ENCODE measurements at regions not wholly inside any gene's neighbourhood (a gene's known extent, or its start where the extent isn't known, plus 50 kb on each side); places are given as distances from the start of the nearest gene placed in this dataset.

- no peak overlapping the region for H3K4me3 Mint-ChIP-seq
Measured at GRCh38 chrX:134174859-134175258, 62.1 kb upstream of the CCDC160 start.

GRCh38 chrX:134177527-134177926 lies 59.5 kb upstream of the CCDC160 start:
- H3K36me3 ChIP-seq (replicated peaks in 1 of 2; ENCODE audit: control extremely low read depth in 1 of 2, control insufficient read depth in 1 of 2, extremely low read depth in 1 of 2, insufficient read depth in 2 of 2, low read length in 1 of 2): no peaks in the 10 kb centered on the region
- Mint-ChIP-seq H3K4me1 (peaks cover 10% of the 10 kb centered on the region), H3K27me3 (peaks cover 9% of the 10 kb centered on the region), H3K9me3 (ENCODE audit: insufficient read depth) (no peaks in the 10 kb centered on the region), H3K4me3 (no peak overlapping the region), H3K27ac (no peak overlapping the region)
- no peak overlapping the region for H3K4me3 ChIP-seq (ENCODE audit: control extremely low read depth in 1 of 5, extremely low read depth in 1 of 5, insufficient read depth in 1 of 5, low read depth in 2 of 5, low read length in 4 of 5)
- H3K9ac ChIP-seq (ENCODE audit: low read length): no peak overlapping the region
- no peaks in the 10 kb centered on the region for H3K9me3 ChIP-seq (ENCODE audit: control extremely low read depth in 1 of 3, control insufficient read depth in 2 of 3, insufficient read depth in 1 of 3, low read length in 2 of 3)
- ATAC-seq (ENCODE audit: low read depth) (no peak), DNase-seq (no peak)
- intact Hi-C loops (cut with micrococcal nuclease): no loop called here
- H3K4me2 ChIP-seq (replicated peaks; ENCODE audit: low read depth, low read length, poor library complexity, severe bottlenecking): no peak overlapping the region
- H3K27ac ChIP-seq (ENCODE audit: low read length in 2 of 2): no peak overlapping the region
- TF ChIP-seq CTCF (IDR thresholded peaks at IDR 0.05) (no peak), EZH2 (IDR thresholded peaks at IDR 0.05; ENCODE audit: borderline replicate concordance, insufficient read depth, low read depth, low read length, poor library complexity, severe bottlenecking) (no peak)
- H3K4me1 ChIP-seq (ENCODE audit: control insufficient read depth in 2 of 2, insufficient read depth in 2 of 2, low read length in 2 of 2): peaks cover 0 to 4% of the 10 kb centered on the region in 2 donors
- no peaks in the 10 kb centered on the region for H4K20me1 ChIP-seq (ENCODE audit: control insufficient read depth, insufficient read depth, low read length, poor library complexity, severe bottlenecking)
- no peaks in the 10 kb centered on the region for H3K79me2 ChIP-seq (ENCODE audit: control insufficient read depth, insufficient read depth, low read length)
- WGBS (ENCODE audit: insufficient coverage): no CpG with 5 or more reads among the region's 1 CpG
- ChIA-PET CTCF (interaction anchor here (1.5 kb wide), 1 partner anchor 9 kb away, joined by 3 read pairs; no protein-coding TSS in a partner anchor), POLR2A (no interaction called here)
- peaks cover 0 to 4% (median 0%) of the 10 kb centered on the region in 4 experiments for H3K27me3 ChIP-seq (replicated peaks in 1 of 4; ENCODE audit: control extremely low read depth in 1 of 4, control insufficient read depth in 3 of 4, insufficient read depth in 4 of 4, low read length in 3 of 4)
- H2AFZ ChIP-seq (ENCODE audit: insufficient read depth, low read depth, low read length, poor library complexity, severe bottlenecking): no peak overlapping the region

More at GRCh38 chrX:134174859-134175258, 62.1 kb upstream of the CCDC160 start:
- intact Hi-C loops (cut with micrococcal nuclease): loop anchor here (5.0 kb wide), 1 partner anchor 287 kb away; the partner anchor contains the start of gene HPRT1
- POLR2A ChIA-PET: no interaction called here
- Mint-ChIP-seq H3K4me1 (peaks cover 11% of the 10 kb centered on the region), H3K27ac (no peak overlapping the region), H3K27me3 (peaks cover 3% of the 10 kb centered on the region), H3K9me3 (ENCODE audit: insufficient read depth) (no peaks in the 10 kb centered on the region)
- DNase-seq (no peak), ATAC-seq (ENCODE audit: low read depth) (no peak)
- Histone ChIP-seq H3K27me3 (replicated peaks in 1 of 4; ENCODE audit: control extremely low read depth in 1 of 4, control insufficient read depth in 3 of 4, insufficient read depth in 4 of 4, low read length in 3 of 4) (peaks cover 0 to 4% (median 0%) of the 10 kb centered on the region in 4 experiments), H3K4me1 (ENCODE audit: control insufficient read depth in 2 of 2, insufficient read depth in 2 of 2, low read length in 2 of 2) (peaks cover 0 to 4% of the 10 kb centered on the region in 2 donors), H3K36me3 (replicated peaks in 1 of 2; ENCODE audit: control extremely low read depth in 1 of 2, control insufficient read depth in 1 of 2, extremely low read depth in 1 of 2, insufficient read depth in 2 of 2, low read length in 1 of 2) (no peaks in the 10 kb centered on the region), H3K9me3 (ENCODE audit: control extremely low read depth in 1 of 3, control insufficient read depth in 2 of 3, insufficient read depth in 1 of 3, low read length in 2 of 3) (no peaks in the 10 kb centered on the region), H3K4me3 (ENCODE audit: control extremely low read depth in 1 of 5, extremely low read depth in 1 of 5, insufficient read depth in 1 of 5, low read depth in 2 of 5, low read length in 4 of 5) (no peak overlapping the region), H3K9ac (ENCODE audit: low read length) (no peak overlapping the region), H4K20me1 (ENCODE audit: control insufficient read depth, insufficient read depth, low read length, poor library complexity, severe bottlenecking) (no peaks in the 10 kb centered on the region), H3K27ac (ENCODE audit: low read length in 2 of 2) (no peak overlapping the region), H2AFZ (ENCODE audit: insufficient read depth, low read depth, low read length, poor library complexity, severe bottlenecking) (no peak overlapping the region), H3K79me2 (ENCODE audit: control insufficient read depth, insufficient read depth, low read length) (no peaks in the 10 kb centered on the region), H3K4me2 (replicated peaks; ENCODE audit: low read depth, low read length, poor library complexity, severe bottlenecking) (no peak overlapping the region)
- 100% methylated on average over 1 of the region's 9 CpGs for WGBS (ENCODE audit: insufficient coverage)
- CTCF ChIA-PET: interaction anchor here (1.9 kb wide), 1 partner anchor 13 kb away, joined by 4 read pairs; no protein-coding TSS in a partner anchor
- TF ChIP-seq CTCF (IDR thresholded peaks at IDR 0.05): no peak
